ENCODE measurements at regions not wholly inside any gene's neighbourhood (a gene's known extent, or its start where the extent isn't known, plus 50 kb on each side); places are given as distances from the start of the nearest gene placed in this dataset.

- Histone ChIP-seq H3K36me3 (no peaks in the 10 kb centered on the region), H3K27ac (no peak overlapping the region), H3K4me3 (ENCODE audit: low read depth in 1 of 2, low read length in 1 of 2) (no peak overlapping the region), H3K27me3 (no peaks in the 10 kb centered on the region), H3K9me3 (no peaks in the 10 kb centered on the region), H3K4me1 (ENCODE audit: control insufficient read depth in 1 of 2, insufficient read depth in 1 of 2, low read depth in 1 of 2, low read length in 1 of 2) (no peaks in the 10 kb centered on the region)
- TF ChIP-seq CTCF (IDR thresholded peaks at IDR 0.05): no peak
Observed at GRCh38 chr7:118969370-118969769, 744.9 kb downstream of the ANKRD7 start.

GRCh38 chr7:118971706-118972105, 747.2 kb downstream of the ANKRD7 start:
- H3K36me3 ChIP-seq: no peaks in the 10 kb centered on the region
- no peaks in the 10 kb centered on the region for H3K9me3 ChIP-seq
- TF ChIP-seq CTCF (IDR thresholded peaks at IDR 0.05): no peak
- no peaks in the 10 kb centered on the region for H3K27me3 ChIP-seq
- no peak overlapping the region for H3K27ac ChIP-seq
- no peak overlapping the region for H3K4me3 ChIP-seq (ENCODE audit: low read depth in 1 of 2, low read length in 1 of 2)
- no peaks in the 10 kb centered on the region for H3K4me1 ChIP-seq (ENCODE audit: control insufficient read depth in 1 of 2, insufficient read depth in 1 of 2, low read depth in 1 of 2, low read length in 1 of 2)

- H3K27ac ChIP-seq: no peak overlapping the region
- no peaks in the 10 kb centered on the region for H3K4me1 ChIP-seq (ENCODE audit: control insufficient read depth in 1 of 2, insufficient read depth in 1 of 2, low read depth in 1 of 2, low read length in 1 of 2)
- no peak for TF ChIP-seq CTCF (IDR thresholded peaks at IDR 0.05)
- no peaks in the 10 kb centered on the region for H3K36me3 ChIP-seq
- H3K27me3 ChIP-seq: no peaks in the 10 kb centered on the region
- no peaks in the 10 kb centered on the region for H3K9me3 ChIP-seq
- H3K4me3 ChIP-seq (ENCODE audit: low read depth in 1 of 2, low read length in 1 of 2): no peak overlapping the region
Observed at GRCh38 chr7:118974836-118975235, 750.3 kb downstream of the ANKRD7 start.

- Histone ChIP-seq H3K9me3 (no peaks in the 10 kb centered on the region), H3K4me1 (ENCODE audit: control insufficient read depth in 1 of 2, insufficient read depth in 1 of 2, low read depth in 1 of 2, low read length in 1 of 2) (no peaks in the 10 kb centered on the region), H3K4me3 (ENCODE audit: low read depth in 1 of 2, low read length in 1 of 2) (no peak overlapping the region), H3K27me3 (no peaks in the 10 kb centered on the region), H3K36me3 (no peaks in the 10 kb centered on the region), H3K27ac (no peak overlapping the region)
- TF ChIP-seq CTCF (IDR thresholded peaks at IDR 0.05): no peak
Observed at GRCh38 chr7:118995350-118995749, 770.8 kb downstream of the ANKRD7 start.

GRCh38 chr7:119007236-119007635, 782.7 kb downstream of the ANKRD7 start:
- Histone ChIP-seq H3K4me1 (ENCODE audit: control insufficient read depth in 1 of 2, insufficient read depth in 1 of 2, low read depth in 1 of 2, low read length in 1 of 2) (no peaks in the 10 kb centered on the region), H3K27ac (no peak overlapping the region), H3K36me3 (no peaks in the 10 kb centered on the region), H3K27me3 (no peaks in the 10 kb centered on the region), H3K4me3 (ENCODE audit: low read depth in 1 of 2, low read length in 1 of 2) (no peak overlapping the region), H3K9me3 (no peaks in the 10 kb centered on the region)
- TF ChIP-seq CTCF (IDR thresholded peaks at IDR 0.05): no peak

- Histone ChIP-seq H3K4me1 (ENCODE audit: control insufficient read depth in 1 of 2, insufficient read depth in 1 of 2, low read depth in 1 of 2, low read length in 1 of 2) (no peaks in the 10 kb centered on the region), H3K27ac (no peak overlapping the region), H3K27me3 (no peaks in the 10 kb centered on the region), H3K36me3 (no peaks in the 10 kb centered on the region), H3K4me3 (ENCODE audit: low read depth in 1 of 2, low read length in 1 of 2) (no peak overlapping the region), H3K9me3 (no peaks in the 10 kb centered on the region)
- no peak for TF ChIP-seq CTCF (IDR thresholded peaks at IDR 0.05)
Observed at GRCh38 chr7:119010635-119011034, 786.1 kb downstream of the ANKRD7 start.

Measured in neutrophil (primary cell).